ENCODE measurements at regions not wholly inside any gene's neighbourhood (a gene's known extent, or its start where the extent isn't known, plus 50 kb on each side); places are given as distances from the start of the nearest gene placed in this dataset.

- no peak for TF ChIP-seq EZH2 (IDR thresholded peaks at IDR 0.05; ENCODE audit: borderline replicate concordance, low read length)
- TF ChIP-seq, protein P1, sequence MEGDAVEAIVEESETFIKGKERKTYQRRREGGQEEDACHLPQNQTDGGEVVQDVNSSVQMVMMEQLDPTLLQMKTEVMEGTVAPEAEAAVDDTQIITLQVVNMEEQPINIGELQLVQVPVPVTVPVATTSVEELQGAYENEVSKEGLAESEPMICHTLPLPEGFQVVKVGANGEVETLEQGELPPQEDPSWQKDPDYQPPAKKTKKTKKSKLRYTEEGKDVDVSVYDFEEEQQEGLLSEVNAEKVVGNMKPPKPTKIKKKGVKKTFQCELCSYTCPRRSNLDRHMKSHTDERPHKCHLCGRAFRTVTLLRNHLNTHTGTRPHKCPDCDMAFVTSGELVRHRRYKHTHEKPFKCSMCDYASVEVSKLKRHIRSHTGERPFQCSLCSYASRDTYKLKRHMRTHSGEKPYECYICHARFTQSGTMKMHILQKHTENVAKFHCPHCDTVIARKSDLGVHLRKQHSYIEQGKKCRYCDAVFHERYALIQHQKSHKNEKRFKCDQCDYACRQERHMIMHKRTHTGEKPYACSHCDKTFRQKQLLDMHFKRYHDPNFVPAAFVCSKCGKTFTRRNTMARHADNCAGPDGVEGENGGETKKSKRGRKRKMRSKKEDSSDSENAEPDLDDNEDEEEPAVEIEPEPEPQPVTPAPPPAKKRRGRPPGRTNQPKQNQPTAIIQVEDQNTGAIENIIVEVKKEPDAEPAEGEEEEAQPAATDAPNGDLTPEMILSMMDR (IDR thresholded peaks at IDR 0.05; ENCODE audit: low read length), result no peak
Observed at GRCh38 chr7:35499226-35499625, 195.7 kb downstream of the HERPUD2 start.

All from OCI-LY1 (cell line).